Endothelial cell of umbilical vein (primary cell): ENCODE measurements at regions not wholly inside any gene's neighbourhood (a gene's known extent, or its start where the extent isn't known, plus 50 kb on each side); places are given as distances from the start of the nearest gene placed in this dataset.

Source experiments
- BruUV-seq: library from RNA; stranded (reverse); fragments of 400-500 nt; replicated peaks from 2 replicates; lab custom pipeline; 2021; lab: Mats Ljungman, UMichigan
- CTCF ChIA-PET: fragments of 300-600, 350-600 bp; sonication (Branson Sonifier 250); formaldehyde crosslinking; loops from one replicate; lab custom pipeline; 2021; ENCODE audit warnings: antibody characterized with exemption, inconsistent platforms; lab: Charles Lee
- POLR2A ChIA-PET: fragments of 300-600, 350-600 bp; sonication (Branson Sonifier 250); formaldehyde crosslinking; loops from one replicate; lab custom pipeline; 2021; ENCODE audit warnings: antibody characterized with exemption, inconsistent platforms; lab: Charles Lee
- DNase-seq: peaks from one replicate; pipeline ENCODE4 v3.0.0-alpha.2; 2011; ENCODE audit warnings: low read depth, low spot score
- FAIRE-seq: peaks from 2 replicates; lab custom pipeline; 2011; peaks lifted over from hg19 to GRCh38; lab: Jason Lieb, UNC
- H2AFZ ChIP-seq: 2 replicates; pipeline ENCODE4 v1.6.0; 2012; ENCODE audit warnings: low read depth, low read length, control low read depth, inconsistent platforms
- H3K27ac ChIP-seq: 2 replicates; pipeline ENCODE4 v1.5.1; 2011; ENCODE audit warnings: low read depth, mild to moderate bottlenecking, control low read depth, low read length, moderate library complexity; ENCODE audit not compliant: insufficient read depth
- H3K27me3 ChIP-seq, 2 experiments: 2 replicates each; pipeline versions ENCODE4 v1.6.0 to v1.6.1; 2011; ENCODE audit warnings: low read length in 2 of 2, mixed read lengths in 1 of 2; ENCODE audit not compliant: control insufficient read depth in 2 of 2, insufficient read depth in 2 of 2
- H3K36me3 ChIP-seq, 2 experiments: 2 replicates in 1 of 2; 3 replicates in 1 of 2; pipeline ENCODE4 v1.5.1; 2011; ENCODE audit warnings: low read length in 2 of 2, mild to moderate bottlenecking in 1 of 2, moderate library complexity in 1 of 2; ENCODE audit not compliant: control insufficient read depth in 2 of 2, insufficient read depth in 2 of 2; ENCODE audit errors: extremely low read depth in 1 of 2
- H3K4me1 ChIP-seq: 3 replicates; pipeline ENCODE4 v1.5.1; 2011; ENCODE audit warnings: mild to moderate bottlenecking, low read length; ENCODE audit not compliant: control insufficient read depth, insufficient read depth; ENCODE audit errors: extremely low read depth
- H3K4me2 ChIP-seq: 2 replicates; pipeline ENCODE4 v1.6.1; 2011; ENCODE audit warnings: low read length, control low read depth, mixed read lengths; ENCODE audit not compliant: insufficient read depth
- H3K4me3 ChIP-seq, 3 experiments: fragments of 200-600 bp in 1 of 3; sonication (generic), shearing (Covaris generic) in 1 of 3; replicated peaks in 1 of 3; 2 replicates each; pipeline ENCODE4 v1.5.1; 2011 to 2016; ENCODE audit warnings: control low read depth in 3 of 3, low read length in 3 of 3, mild to moderate bottlenecking in 2 of 3, inconsistent platforms in 1 of 3, low read depth in 1 of 3, moderate library complexity in 1 of 3; ENCODE audit not compliant: insufficient read depth in 1 of 3
- H3K79me2 ChIP-seq: 2 replicates; pipeline ENCODE4 v1.6.0; 2012; ENCODE audit warnings: low read length, inconsistent platforms; ENCODE audit not compliant: control insufficient read depth, insufficient read depth
- H3K9ac ChIP-seq: replicated peaks from 2 replicates; pipeline ENCODE3; 2011; ENCODE audit warnings: low read length, control low read depth; ENCODE audit not compliant: insufficient read depth; ENCODE audit errors: extremely low read depth
- H3K9me1 ChIP-seq: replicated peaks from 3 replicates; pipeline ENCODE4 v1.6.0; 2011; ENCODE audit warnings: mild to moderate bottlenecking, low read length; ENCODE audit not compliant: control insufficient read depth, insufficient read depth; ENCODE audit errors: extremely low read depth
- H3K9me3 ChIP-seq: replicated peaks from 2 replicates; pipeline ENCODE4 v1.5.1; 2012; ENCODE audit warnings: low read length, inconsistent platforms; ENCODE audit not compliant: control insufficient read depth, insufficient read depth
- H4K20me1 ChIP-seq: replicated peaks from 2 replicates; pipeline ENCODE3; 2011; ENCODE audit warnings: mild to moderate bottlenecking, low read length; ENCODE audit not compliant: control insufficient read depth, insufficient read depth; ENCODE audit errors: extremely low read depth
- EZH2 ChIP-seq: IDR thresholded peaks from 2 replicates; pipeline ENCODE4 v1.6.1; 2012; ENCODE audit warnings: borderline replicate concordance, low read depth, mild to moderate bottlenecking, moderate library complexity, low read length, inconsistent platforms; ENCODE audit not compliant: severe bottlenecking
- GATA2 ChIP-seq: IDR thresholded peaks from 2 replicates; pipeline ENCODE4 v1.7.0; 2011; ENCODE audit warnings: low read depth, mild to moderate bottlenecking, moderate library complexity, mixed read lengths, low read length; ENCODE audit not compliant: insufficient read length, insufficient read depth
- JUN ChIP-seq: IDR thresholded peaks from 2 replicates; pipeline ENCODE4 v1.6.1; 2011; ENCODE audit warnings: borderline replicate concordance, low read depth; ENCODE audit not compliant: insufficient read length, insufficient read depth
- dilution Hi-C: fragments of 300-500 bp; cut with MboI; formaldehyde crosslinking; loops from one replicate; pipeline ENCODE4 v1.15.0; 2019; ENCODE audit warnings: low sequenced_read_pairs; ENCODE audit not compliant: extremely low pct_ligation_motif_present
- intact Hi-C: fragments of 100-400 bp; cut with micrococcal nuclease; formaldehyde crosslinking; loops from one replicate; pipeline ENCODE4 v1.10.0; 2022
- TF ChIP-seq, protein P1 (sequence below), 2 donors: IDR thresholded peaks; 1 replicate in 1 of 2; 2 replicates in 1 of 2; pipeline ENCODE4 v1.5.1; 2011; ENCODE audit warnings: low read length in 2 of 2, mild to moderate bottlenecking in 2 of 2, moderate library complexity in 2 of 2, control low read depth in 1 of 2, inconsistent platforms in 1 of 2, low read depth in 1 of 2; ENCODE audit not compliant: insufficient read depth in 1 of 2; ENCODE audit errors: extremely low read depth in 1 of 2

DNA sequence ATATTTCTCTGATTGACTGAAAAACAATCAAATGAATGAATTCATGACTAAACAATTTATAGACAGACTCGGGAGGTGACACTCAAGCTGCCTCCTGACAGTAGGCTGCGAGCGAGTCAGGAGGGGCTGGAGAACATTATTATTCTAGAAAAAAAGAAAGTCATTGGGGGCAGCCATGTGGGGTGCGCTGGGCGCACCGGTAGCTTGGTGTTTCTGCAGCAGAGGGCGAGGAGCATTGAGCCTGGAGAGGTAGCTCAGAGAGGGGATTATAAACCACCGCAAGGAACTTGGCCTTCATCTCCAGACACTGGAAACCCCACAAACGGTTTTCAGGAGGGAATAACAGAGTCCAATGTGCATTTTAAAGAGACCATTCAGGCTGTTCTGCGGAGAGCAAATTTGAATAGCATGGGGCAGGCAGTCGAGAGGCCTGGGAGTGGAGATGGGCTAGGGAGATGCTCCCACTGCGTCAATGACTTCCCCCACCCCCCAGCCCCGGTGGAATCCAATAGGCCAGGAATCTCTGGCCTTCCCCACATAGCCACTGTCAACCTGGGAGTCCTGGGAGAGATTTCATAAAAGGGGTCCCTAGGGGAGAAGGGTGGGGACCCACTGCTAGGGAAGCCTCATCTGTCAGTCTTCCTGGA lies 168.3 kb downstream of the BCOR start:
- no peaks in the 10 kb centered on the region for H4K20me1 ChIP-seq
- no peak overlapping the region for H3K4me3 ChIP-seq
- dilution Hi-C loops = no loop called here
- H3K4me2 ChIP-seq = no peak overlapping the region
- ChIA-PET CTCF (no interaction called here), POLR2A (no interaction called here)
- no peaks in the 10 kb centered on the region for H3K9me1 ChIP-seq
- H3K27ac ChIP-seq = no peak overlapping the region
- intact Hi-C loops = no loop called here
- no peaks in the 10 kb centered on the region for H3K79me2 ChIP-seq
- DNase-seq (no peak), FAIRE-seq (no peak)
- H3K36me3 ChIP-seq = no peaks in the 10 kb centered on the region
- TF ChIP-seq EZH2 (no peak), JUN (no peak), GATA2 (no peak)
- TF ChIP-seq, protein P1, sequence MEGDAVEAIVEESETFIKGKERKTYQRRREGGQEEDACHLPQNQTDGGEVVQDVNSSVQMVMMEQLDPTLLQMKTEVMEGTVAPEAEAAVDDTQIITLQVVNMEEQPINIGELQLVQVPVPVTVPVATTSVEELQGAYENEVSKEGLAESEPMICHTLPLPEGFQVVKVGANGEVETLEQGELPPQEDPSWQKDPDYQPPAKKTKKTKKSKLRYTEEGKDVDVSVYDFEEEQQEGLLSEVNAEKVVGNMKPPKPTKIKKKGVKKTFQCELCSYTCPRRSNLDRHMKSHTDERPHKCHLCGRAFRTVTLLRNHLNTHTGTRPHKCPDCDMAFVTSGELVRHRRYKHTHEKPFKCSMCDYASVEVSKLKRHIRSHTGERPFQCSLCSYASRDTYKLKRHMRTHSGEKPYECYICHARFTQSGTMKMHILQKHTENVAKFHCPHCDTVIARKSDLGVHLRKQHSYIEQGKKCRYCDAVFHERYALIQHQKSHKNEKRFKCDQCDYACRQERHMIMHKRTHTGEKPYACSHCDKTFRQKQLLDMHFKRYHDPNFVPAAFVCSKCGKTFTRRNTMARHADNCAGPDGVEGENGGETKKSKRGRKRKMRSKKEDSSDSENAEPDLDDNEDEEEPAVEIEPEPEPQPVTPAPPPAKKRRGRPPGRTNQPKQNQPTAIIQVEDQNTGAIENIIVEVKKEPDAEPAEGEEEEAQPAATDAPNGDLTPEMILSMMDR (IDR thresholded peaks at IDR 0.05; ENCODE audit: extremely low read depth in 1 of 2, insufficient read depth in 1 of 2, low read depth in 1 of 2, low read length in 2 of 2) = no peak
- no peaks in the 10 kb centered on the region for H3K9me3 ChIP-seq
- BruUV-seq = no TSS peak
- H3K9ac ChIP-seq = no peak overlapping the region
- H3K27me3 ChIP-seq = no peaks in the 10 kb centered on the region
- H2AFZ ChIP-seq = no peak overlapping the region
- no peaks in the 10 kb centered on the region for H3K4me1 ChIP-seq
